ENCODE measurements at regions not wholly inside any gene's neighbourhood (a gene's known extent, or its start where the extent isn't known, plus 50 kb on each side); places are given as distances from the start of the nearest gene placed in this dataset.

GRCh38 chr11:28992996-28993395, 884.8 kb downstream of the METTL15 start:
- Histone ChIP-seq H3K4me3 (ENCODE audit: low read depth, low read length) (no peak overlapping the region), H3K27ac (no peak overlapping the region), H3K27me3 (replicated peaks) (no peaks in the 10 kb centered on the region), H3K36me3 (replicated peaks) (no peaks in the 10 kb centered on the region)
- TF ChIP-seq CTCF (IDR thresholded peaks at IDR 0.05; ENCODE audit: low read depth, low read length, missing control alignments): no peak
- in situ Hi-C loops (cut with HindIII; ENCODE audit: low pct_ligation_motif_present, low sequenced_read_pairs): no loop called here
- no peak for DNase-seq

DNA sequence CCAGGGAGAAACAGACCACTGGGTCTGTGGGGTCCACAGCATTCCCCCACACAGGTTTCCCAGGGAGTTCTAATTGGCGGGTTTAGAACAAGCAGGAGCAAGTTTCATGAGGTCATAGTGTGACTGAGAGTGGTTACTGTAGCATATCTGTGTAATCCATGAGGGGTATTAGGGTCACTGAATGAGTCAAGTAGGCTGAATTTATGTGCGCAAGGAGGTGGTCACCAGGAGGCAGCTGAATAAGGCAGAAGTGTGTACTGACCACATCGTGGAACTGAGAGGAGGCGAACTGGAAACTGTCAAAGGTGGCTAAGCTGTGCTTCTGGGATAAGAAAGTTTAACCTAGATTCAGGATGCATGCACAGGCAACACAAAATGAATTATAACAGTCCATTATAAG, 876.0 kb downstream of the METTL15 start:
- Histone ChIP-seq H3K27ac (no peak overlapping the region), H3K36me3 (replicated peaks) (no peaks in the 10 kb centered on the region), H3K4me3 (ENCODE audit: low read depth, low read length) (no peak overlapping the region), H3K27me3 (replicated peaks) (no peaks in the 10 kb centered on the region)
- TF ChIP-seq CTCF (IDR thresholded peaks at IDR 0.05; ENCODE audit: low read depth, low read length, missing control alignments): no peak
- no peak for DNase-seq
- in situ Hi-C loops (cut with HindIII; ENCODE audit: low pct_ligation_motif_present, low sequenced_read_pairs): no loop called here

GRCh38 chr11:28983780-28984179, 875.6 kb downstream of the METTL15 start:
- Histone ChIP-seq H3K36me3 (replicated peaks) (no peaks in the 10 kb centered on the region), H3K27me3 (replicated peaks) (no peaks in the 10 kb centered on the region), H3K4me3 (ENCODE audit: low read depth, low read length) (no peak overlapping the region), H3K27ac (no peak overlapping the region)
- DNase-seq: no peak
- in situ Hi-C loops (cut with HindIII; ENCODE audit: low pct_ligation_motif_present, low sequenced_read_pairs): no loop called here
- no peak for TF ChIP-seq CTCF (IDR thresholded peaks at IDR 0.05; ENCODE audit: low read depth, low read length, missing control alignments)

GRCh38 chr11:28981381-28981780, 873.2 kb downstream of the METTL15 start:
- Histone ChIP-seq H3K36me3 (replicated peaks) (no peaks in the 10 kb centered on the region), H3K27ac (no peak overlapping the region), H3K4me3 (ENCODE audit: low read depth, low read length) (no peak overlapping the region), H3K27me3 (replicated peaks) (no peaks in the 10 kb centered on the region)
- no peak for TF ChIP-seq CTCF (IDR thresholded peaks at IDR 0.05; ENCODE audit: low read depth, low read length, missing control alignments)
- peak; percentile 9 for DNase-seq
- in situ Hi-C loops (cut with HindIII; ENCODE audit: low pct_ligation_motif_present, low sequenced_read_pairs): no loop called here

DNA sequence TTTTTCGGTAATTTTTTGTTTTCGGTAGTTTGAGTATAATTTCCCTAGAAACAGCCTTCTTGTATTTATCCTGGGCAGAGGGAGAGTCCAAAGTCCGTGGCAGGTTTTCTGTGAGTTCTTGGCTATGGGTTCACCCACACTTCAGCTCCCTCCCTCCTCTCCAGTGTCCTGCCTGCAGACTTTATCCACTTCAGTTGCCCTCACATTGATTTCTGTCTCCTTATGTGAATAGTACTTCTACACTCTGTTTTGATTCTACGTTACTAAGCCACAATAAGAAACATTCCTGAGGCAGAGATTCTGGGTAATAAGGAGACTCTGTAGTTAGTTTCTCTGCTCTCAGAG, 868.6 kb downstream of the METTL15 start:
- no peak for DNase-seq
- no peaks in the 10 kb centered on the region for H3K27me3 ChIP-seq (replicated peaks)
- H3K4me3 ChIP-seq (ENCODE audit: low read depth, low read length): no peak overlapping the region
- TF ChIP-seq CTCF (IDR thresholded peaks at IDR 0.05; ENCODE audit: low read depth, low read length, missing control alignments): no peak
- no peak overlapping the region for H3K27ac ChIP-seq
- in situ Hi-C loops (cut with HindIII; ENCODE audit: low pct_ligation_motif_present, low sequenced_read_pairs): no loop called here
- H3K36me3 ChIP-seq (replicated peaks): no peaks in the 10 kb centered on the region

- in situ Hi-C loops (cut with HindIII; ENCODE audit: low pct_ligation_motif_present, low sequenced_read_pairs): no loop called here
- H3K36me3 ChIP-seq (replicated peaks): no peaks in the 10 kb centered on the region
- no peaks in the 10 kb centered on the region for H3K27me3 ChIP-seq (replicated peaks)
- DNase-seq: no peak
- H3K27ac ChIP-seq: no peak overlapping the region
- no peak overlapping the region for H3K4me3 ChIP-seq (ENCODE audit: low read depth, low read length)
- no peak for TF ChIP-seq CTCF (IDR thresholded peaks at IDR 0.05; ENCODE audit: low read depth, low read length, missing control alignments)
These were observed 868.0 kb downstream of the METTL15 start for GRCh38 chr11:28976012-28976800.

Data from brain microvascular endothelial cell (primary cell).